Progenitor cell of endocrine pancreas (in vitro differentiated cells): ENCODE measurements at regions not wholly inside any gene's neighbourhood (a gene's known extent, or its start where the extent isn't known, plus 50 kb on each side); places are given as distances from the start of the nearest gene placed in this dataset.

Source experiments
- DNase-seq: peaks from one replicate; pipeline ENCODE4 v3.0.0; 2021; ENCODE audit warnings: low spot score; ENCODE audit not compliant: unreplicated experiment
- H3K27ac Mint-ChIP-seq: 2 replicates; pipeline ENCODE4 v1.8.0; 2021; ENCODE audit warnings: mild to moderate bottlenecking, moderate library complexity, mixed read lengths
- H3K27me3 Mint-ChIP-seq: 2 replicates; pipeline ENCODE4 v1.8.0; 2021; ENCODE audit warnings: mixed read lengths
- H3K36me3 Mint-ChIP-seq: 2 replicates; pipeline ENCODE4 v1.8.0; 2022; ENCODE audit warnings: mixed read lengths; ENCODE audit not compliant: insufficient read depth
- H3K4me1 Mint-ChIP-seq: 2 replicates; pipeline ENCODE4 v1.8.0; 2021; ENCODE audit warnings: low read depth, mixed read lengths
- H3K4me3 Mint-ChIP-seq: 2 replicates; pipeline ENCODE4 v1.8.0; 2021; ENCODE audit warnings: low read depth, mild to moderate bottlenecking, moderate library complexity, mixed read lengths
- H3K9me3 Mint-ChIP-seq: 2 replicates; pipeline ENCODE4 v1.8.0; 2021; ENCODE audit warnings: low read depth, mixed read lengths
- TF ChIP-seq, protein P1 (sequence below): fragments of 200-600 bp; sonication (generic); IDR thresholded peaks from one replicate; pipeline ENCODE4 v1.5.0; 2021; ENCODE audit warnings: antibody characterized with exemption, mild to moderate bottlenecking; ENCODE audit not compliant: unreplicated experiment

DNA sequence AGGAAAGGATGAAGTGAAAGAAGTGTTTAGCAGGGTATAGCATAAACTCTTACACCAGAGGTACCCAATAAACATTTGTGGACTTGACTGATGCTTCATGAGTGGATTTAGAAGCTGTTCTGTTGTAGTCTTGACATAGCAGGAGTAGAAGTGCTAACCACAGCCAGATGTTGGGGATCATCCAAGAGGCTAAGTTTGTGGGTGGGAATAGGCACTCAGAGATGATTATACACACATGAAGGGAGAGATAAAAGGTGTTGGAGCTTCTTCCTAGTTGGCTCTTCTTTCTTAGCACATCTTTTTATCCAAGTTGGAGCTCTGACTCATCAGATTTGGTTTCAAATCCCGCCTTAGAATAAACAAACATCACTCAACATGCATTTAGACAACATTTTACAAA, 166.7 kb upstream of the E2F7 start:
- Mint-ChIP-seq H3K36me3 (no peaks in the 10 kb centered on the region), H3K4me3 (no peak overlapping the region), H3K9me3 (no peaks in the 10 kb centered on the region), H3K27me3 (no peaks in the 10 kb centered on the region), H3K27ac (no peak overlapping the region), H3K4me1 (peaks cover 7% of the 10 kb centered on the region)
- DNase-seq: no peak
- TF ChIP-seq, protein P1, sequence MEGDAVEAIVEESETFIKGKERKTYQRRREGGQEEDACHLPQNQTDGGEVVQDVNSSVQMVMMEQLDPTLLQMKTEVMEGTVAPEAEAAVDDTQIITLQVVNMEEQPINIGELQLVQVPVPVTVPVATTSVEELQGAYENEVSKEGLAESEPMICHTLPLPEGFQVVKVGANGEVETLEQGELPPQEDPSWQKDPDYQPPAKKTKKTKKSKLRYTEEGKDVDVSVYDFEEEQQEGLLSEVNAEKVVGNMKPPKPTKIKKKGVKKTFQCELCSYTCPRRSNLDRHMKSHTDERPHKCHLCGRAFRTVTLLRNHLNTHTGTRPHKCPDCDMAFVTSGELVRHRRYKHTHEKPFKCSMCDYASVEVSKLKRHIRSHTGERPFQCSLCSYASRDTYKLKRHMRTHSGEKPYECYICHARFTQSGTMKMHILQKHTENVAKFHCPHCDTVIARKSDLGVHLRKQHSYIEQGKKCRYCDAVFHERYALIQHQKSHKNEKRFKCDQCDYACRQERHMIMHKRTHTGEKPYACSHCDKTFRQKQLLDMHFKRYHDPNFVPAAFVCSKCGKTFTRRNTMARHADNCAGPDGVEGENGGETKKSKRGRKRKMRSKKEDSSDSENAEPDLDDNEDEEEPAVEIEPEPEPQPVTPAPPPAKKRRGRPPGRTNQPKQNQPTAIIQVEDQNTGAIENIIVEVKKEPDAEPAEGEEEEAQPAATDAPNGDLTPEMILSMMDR: no peak

DNA sequence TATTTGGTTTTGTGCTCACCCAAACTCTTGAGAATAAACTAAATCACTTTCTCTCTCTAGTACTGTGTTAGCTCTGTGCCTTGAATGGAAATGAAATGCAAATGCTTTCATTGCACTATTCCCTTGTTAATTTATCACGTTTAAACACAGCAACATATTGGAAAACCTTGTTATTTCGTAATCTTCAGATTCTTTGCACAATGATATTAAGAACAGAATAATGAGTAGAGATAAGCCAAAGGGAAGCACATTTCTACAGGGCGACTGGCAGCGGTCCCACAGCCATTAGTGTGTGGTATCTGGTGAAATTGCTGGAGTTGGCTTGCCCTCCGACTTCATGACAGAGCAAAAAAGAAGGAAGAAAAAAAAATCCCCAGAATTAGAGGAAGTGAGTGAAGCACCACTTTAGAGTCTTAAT, 166.1 kb upstream of the E2F7 start:
- H3K36me3 Mint-ChIP-seq: no peaks in the 10 kb centered on the region
- no peak overlapping the region for H3K4me3 Mint-ChIP-seq
- no peaks in the 10 kb centered on the region for H3K27me3 Mint-ChIP-seq
- no peak for DNase-seq
- peak overlapping the region; percentile 15 for H3K27ac Mint-ChIP-seq
- TF ChIP-seq, protein P1: no peak
- peaks cover 9% of the 10 kb centered on the region for H3K4me1 Mint-ChIP-seq
- no peaks in the 10 kb centered on the region for H3K9me3 Mint-ChIP-seq

DNA sequence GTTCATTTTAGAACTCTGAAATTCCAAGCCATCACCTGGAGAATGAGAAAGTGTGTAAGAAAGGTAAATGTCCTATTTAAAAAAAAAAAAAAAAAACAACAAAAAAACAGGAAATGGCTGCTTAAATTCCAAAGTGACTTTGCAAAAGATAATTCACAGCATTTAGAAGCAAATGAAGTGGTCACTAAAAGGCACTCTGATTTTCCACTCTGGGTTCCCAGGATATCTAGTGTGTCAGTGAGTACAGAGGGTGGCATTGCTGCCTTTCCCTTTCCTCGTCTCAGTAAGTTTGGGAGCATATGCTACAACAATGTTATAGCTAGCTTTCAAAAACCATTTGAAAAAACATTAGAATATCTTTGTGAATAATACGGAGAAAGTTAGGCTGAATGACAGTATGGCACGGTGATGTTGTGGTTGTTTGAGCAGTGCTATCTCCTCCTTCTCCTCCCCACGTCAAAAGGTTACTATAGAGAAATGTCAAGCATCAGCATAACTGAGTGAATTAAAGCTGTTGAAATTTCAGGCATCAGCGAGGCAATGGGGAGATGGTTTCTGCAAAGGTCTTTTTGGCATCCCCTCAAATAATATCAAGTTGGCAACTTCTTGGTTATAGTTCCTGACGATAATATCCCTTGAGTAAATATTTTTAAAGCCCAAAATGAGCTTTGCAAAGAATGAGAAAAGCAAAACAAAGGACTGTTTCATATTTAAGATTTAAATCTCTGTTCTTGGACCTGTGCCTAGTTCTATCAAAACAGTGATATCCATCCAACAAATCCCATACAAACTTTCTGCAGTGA, 164.5 kb upstream of the E2F7 start:
- Mint-ChIP-seq H3K4me1 (peaks cover 16% of the 10 kb centered on the region), H3K4me3 (no peak overlapping the region), H3K9me3 (no peaks in the 10 kb centered on the region), H3K27ac (no peak overlapping the region), H3K36me3 (no peaks in the 10 kb centered on the region), H3K27me3 (no peaks in the 10 kb centered on the region)
- DNase-seq: no peak
- TF ChIP-seq, protein P1: no peak

DNA sequence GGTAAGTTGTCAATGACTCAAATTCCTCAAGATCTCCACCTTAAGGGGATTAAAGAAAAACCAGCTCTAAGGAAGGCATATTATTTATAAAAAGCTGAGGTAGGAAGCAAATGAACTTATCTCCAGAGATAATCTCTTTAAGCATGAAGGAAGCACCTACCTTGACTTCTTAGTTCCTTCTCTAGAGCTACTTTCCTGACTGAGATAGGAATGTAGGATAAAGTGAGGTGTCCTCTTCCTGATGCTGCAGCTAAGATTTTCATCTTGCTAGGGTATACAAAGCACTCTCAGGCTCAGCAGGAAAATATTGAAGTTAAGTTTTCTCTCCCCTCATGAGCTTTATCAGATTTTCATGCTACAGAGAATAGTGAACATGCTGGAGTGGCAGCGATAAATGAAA, 163.0 kb upstream of the E2F7 start:
- Mint-ChIP-seq H3K9me3 (no peaks in the 10 kb centered on the region), H3K4me3 (no peak overlapping the region), H3K4me1 (peaks cover 26% of the 10 kb centered on the region), H3K36me3 (no peaks in the 10 kb centered on the region), H3K27me3 (no peaks in the 10 kb centered on the region), H3K27ac (no peak overlapping the region)
- no peak for DNase-seq
- TF ChIP-seq, protein P1: no peak

DNA sequence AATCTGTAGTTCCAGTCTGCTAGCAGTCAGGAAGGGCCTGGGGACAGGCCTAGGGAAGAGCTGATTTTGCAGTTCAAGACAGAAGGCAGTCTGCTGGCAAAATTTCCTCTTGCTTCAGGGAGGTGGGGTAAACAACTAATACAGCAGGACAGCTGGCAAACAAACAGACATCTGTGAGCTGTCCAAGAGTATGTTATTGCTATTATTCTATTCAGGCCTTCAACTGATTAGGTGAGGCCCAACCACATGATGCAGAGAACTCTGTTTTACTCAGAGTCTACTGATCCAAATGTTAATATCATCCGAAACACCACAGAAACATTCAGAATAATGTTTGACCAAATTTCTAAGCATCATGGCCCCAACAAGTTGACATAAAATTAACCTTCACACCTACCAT, 161.0 kb upstream of the E2F7 start:
- H3K4me1 Mint-ChIP-seq: peaks cover 30% of the 10 kb centered on the region
- DNase-seq: no peak
- H3K9me3 Mint-ChIP-seq: no peaks in the 10 kb centered on the region
- H3K36me3 Mint-ChIP-seq: no peaks in the 10 kb centered on the region
- no peaks in the 10 kb centered on the region for H3K27me3 Mint-ChIP-seq
- TF ChIP-seq, protein P1: no peak
- H3K4me3 Mint-ChIP-seq: no peak overlapping the region
- H3K27ac Mint-ChIP-seq: peak overlapping the region; percentile 73
